ENCODE measurements at regions not wholly inside any gene's neighbourhood (a gene's known extent, or its start where the extent isn't known, plus 50 kb on each side); places are given as distances from the start of the nearest gene placed in this dataset.
A peak's percentile ranks its signal among the peaks of the same experiment; 100 is the strongest.

- no peaks in the 10 kb centered on the region for H3K36me3 Mint-ChIP-seq
- DNase-seq (ENCODE audit: low spot score in 2 of 2) (no peak), ATAC-seq (no peak)
- H3K27ac Mint-ChIP-seq: no peak overlapping the region
- no peaks in the 10 kb centered on the region for H3K9me3 Mint-ChIP-seq
These were observed 126.5 kb downstream of the TSN start for GRCh38 chr2:121881950-121882349.

- ATAC-seq (no peak), DNase-seq (ENCODE audit: low spot score in 2 of 2) (no peak)
- no peak overlapping the region for H3K27ac Mint-ChIP-seq
- H3K36me3 Mint-ChIP-seq: no peaks in the 10 kb centered on the region
- no peaks in the 10 kb centered on the region for H3K9me3 Mint-ChIP-seq
These were observed 128.6 kb downstream of the TSN start for GRCh38 chr2:121884078-121884477.

- Mint-ChIP-seq H3K9me3 (no peaks in the 10 kb centered on the region), H3K36me3 (no peaks in the 10 kb centered on the region), H3K27ac (no peak overlapping the region)
- no peak for DNase-seq (ENCODE audit: low spot score in 2 of 2)
- no peak for ATAC-seq
These were observed 129.1 kb downstream of the TSN start for GRCh38 chr2:121884511-121884921.

GRCh38 chr2:121886059-121886458 is 130.6 kb downstream of the TSN start:
- Mint-ChIP-seq H3K27ac (no peak overlapping the region), H3K9me3 (no peaks in the 10 kb centered on the region), H3K36me3 (no peaks in the 10 kb centered on the region)
- no peak for DNase-seq (ENCODE audit: low spot score in 2 of 2)
- ATAC-seq: no peak

GRCh38 chr2:121887513-121888188 is 132.2 kb downstream of the TSN start:
- ATAC-seq (no peak), DNase-seq (ENCODE audit: low spot score in 2 of 2) (no peak)
- H3K27ac Mint-ChIP-seq: no peak overlapping the region
- no peaks in the 10 kb centered on the region for H3K9me3 Mint-ChIP-seq
- H3K36me3 Mint-ChIP-seq: no peaks in the 10 kb centered on the region

GRCh38 chr2:121888189-121888557 is 132.7 kb downstream of the TSN start:
- ATAC-seq (peak in 1 of 2 donors; percentile 64), DNase-seq (ENCODE audit: low spot score in 2 of 2) (peak in 1 of 2 donors; percentile 31)
- no peak overlapping the region for H3K27ac Mint-ChIP-seq
- H3K9me3 Mint-ChIP-seq: no peaks in the 10 kb centered on the region
- no peaks in the 10 kb centered on the region for H3K36me3 Mint-ChIP-seq

GRCh38 chr2:121890041-121890440 is 134.6 kb downstream of the TSN start:
- Mint-ChIP-seq H3K27ac (no peak overlapping the region), H3K36me3 (no peaks in the 10 kb centered on the region), H3K9me3 (no peaks in the 10 kb centered on the region)
- no peak for DNase-seq (ENCODE audit: low spot score in 2 of 2)
- no peak for ATAC-seq

GRCh38 chr2:121895723-121896571 is 140.5 kb downstream of the TSN start:
- Mint-ChIP-seq H3K9me3 (no peaks in the 10 kb centered on the region), H3K36me3 (no peaks in the 10 kb centered on the region), H3K27ac (peak overlapping the region in 1 of 2 donors; percentile 38)
- DNase-seq (ENCODE audit: low spot score in 2 of 2) (no peak), ATAC-seq (no peak)

GRCh38 chr2:121897335-121897970 is 142.0 kb downstream of the TSN start:
- Mint-ChIP-seq H3K27ac (peak overlapping the region in 1 of 2 donors; percentile 40), H3K36me3 (no peaks in the 10 kb centered on the region), H3K9me3 (no peaks in the 10 kb centered on the region)
- ATAC-seq: peak in 1 of 2 donors; percentile 80
- DNase-seq (ENCODE audit: low spot score in 2 of 2): peak in 1 of 2 donors; percentile 24

- H3K27ac Mint-ChIP-seq: no peak overlapping the region
- ATAC-seq (no peak), DNase-seq (ENCODE audit: low spot score in 2 of 2) (no peak)
- H3K36me3 Mint-ChIP-seq: no peaks in the 10 kb centered on the region
- no peaks in the 10 kb centered on the region for H3K9me3 Mint-ChIP-seq
These were observed 143.0 kb downstream of the TSN start for GRCh38 chr2:121898483-121898882.

GRCh38 chr2:121900391-121900790 is 144.9 kb downstream of the TSN start:
- Mint-ChIP-seq H3K27ac (no peak overlapping the region), H3K36me3 (no peaks in the 10 kb centered on the region), H3K9me3 (no peaks in the 10 kb centered on the region)
- DNase-seq (ENCODE audit: low spot score in 2 of 2) (no peak), ATAC-seq (no peak)

- Mint-ChIP-seq H3K9me3 (no peaks in the 10 kb centered on the region), H3K27ac (peak overlapping the region in 1 of 2 donors; percentile 22), H3K36me3 (no peaks in the 10 kb centered on the region)
- peak in 1 of 2 donors; percentile 28 for ATAC-seq
- DNase-seq (ENCODE audit: low spot score in 2 of 2): no peak
These were observed 146.7 kb downstream of the TSN start for GRCh38 chr2:121902171-121902591.

GRCh38 chr2:121902616-121903015 is 147.2 kb downstream of the TSN start:
- no peaks in the 10 kb centered on the region for H3K9me3 Mint-ChIP-seq
- ATAC-seq (no peak), DNase-seq (ENCODE audit: low spot score in 2 of 2) (no peak)
- H3K36me3 Mint-ChIP-seq: no peaks in the 10 kb centered on the region
- no peak overlapping the region for H3K27ac Mint-ChIP-seq

- no peak for ATAC-seq
- Mint-ChIP-seq H3K9me3 (no peaks in the 10 kb centered on the region), H3K27ac (no peak overlapping the region), H3K36me3 (no peaks in the 10 kb centered on the region)
- DNase-seq (ENCODE audit: low spot score in 2 of 2): no peak
These were observed 147.7 kb downstream of the TSN start for GRCh38 chr2:121903037-121903689.

GRCh38 chr2:121904656-121905055 is 149.2 kb downstream of the TSN start:
- DNase-seq (ENCODE audit: low spot score in 2 of 2) (no peak), ATAC-seq (no peak)
- no peaks in the 10 kb centered on the region for H3K9me3 Mint-ChIP-seq
- H3K27ac Mint-ChIP-seq: no peak overlapping the region
- no peaks in the 10 kb centered on the region for H3K36me3 Mint-ChIP-seq

- DNase-seq (ENCODE audit: low spot score in 2 of 2) (no peak), ATAC-seq (no peak)
- H3K36me3 Mint-ChIP-seq: no peaks in the 10 kb centered on the region
- no peaks in the 10 kb centered on the region for H3K9me3 Mint-ChIP-seq
- no peak overlapping the region for H3K27ac Mint-ChIP-seq
These were observed 149.8 kb downstream of the TSN start for GRCh38 chr2:121905201-121905600.

- ATAC-seq: no peak
- no peaks in the 10 kb centered on the region for H3K36me3 Mint-ChIP-seq
- no peak for DNase-seq (ENCODE audit: low spot score in 2 of 2)
- no peak overlapping the region for H3K27ac Mint-ChIP-seq
- no peaks in the 10 kb centered on the region for H3K9me3 Mint-ChIP-seq
These were observed 150.7 kb downstream of the TSN start for GRCh38 chr2:121906170-121906569.
